ENCODE measurements at regions not wholly inside any gene's neighbourhood (a gene's known extent, or its start where the extent isn't known, plus 50 kb on each side); places are given as distances from the start of the nearest gene placed in this dataset.

DNA sequence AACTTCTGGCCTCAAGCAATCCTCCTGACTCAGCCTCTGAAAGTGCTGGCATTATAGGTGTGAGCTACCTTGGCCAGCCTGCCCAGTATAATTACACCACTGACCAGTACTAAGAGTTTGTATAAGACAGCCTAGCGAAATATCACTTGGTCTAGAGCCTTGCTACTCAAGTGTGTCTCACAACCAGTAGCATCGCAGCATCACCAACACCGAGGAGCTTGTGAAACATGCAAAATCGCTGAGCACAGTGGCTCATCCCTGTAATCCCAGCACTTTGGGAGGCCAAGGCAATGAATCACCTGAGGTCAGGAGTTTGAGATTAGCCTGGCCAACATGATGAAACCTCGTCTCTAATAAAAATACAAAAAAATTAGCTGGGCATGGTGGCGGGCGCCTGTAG is 102.0 kb upstream of the GATB start:
- no peak overlapping the region for H3K4me3 ChIP-seq (ENCODE audit: low read length in 2 of 2)
- H3K36me3 ChIP-seq (ENCODE audit: control insufficient read depth in 2 of 2, insufficient read depth in 2 of 2, low read length in 2 of 2) = no peaks in the 10 kb centered on the region
- H3K4me1 ChIP-seq (ENCODE audit: control insufficient read depth in 2 of 2, insufficient read depth in 2 of 2, low read length in 2 of 2) = no peaks in the 10 kb centered on the region
- no peak overlapping the region for H3K9ac ChIP-seq (ENCODE audit: low read depth in 1 of 2, low read length in 2 of 2)
- no peaks in the 10 kb centered on the region for H3K9me3 ChIP-seq (ENCODE audit: control insufficient read depth in 2 of 2, low read length in 2 of 2)
- H3K27me3 ChIP-seq (ENCODE audit: control insufficient read depth in 2 of 2, insufficient read depth in 2 of 2, low read length in 2 of 2) = no peaks in the 10 kb centered on the region
- no peak overlapping the region for H3K27ac ChIP-seq (ENCODE audit: low read depth in 2 of 2, low read length in 2 of 2)

DNA sequence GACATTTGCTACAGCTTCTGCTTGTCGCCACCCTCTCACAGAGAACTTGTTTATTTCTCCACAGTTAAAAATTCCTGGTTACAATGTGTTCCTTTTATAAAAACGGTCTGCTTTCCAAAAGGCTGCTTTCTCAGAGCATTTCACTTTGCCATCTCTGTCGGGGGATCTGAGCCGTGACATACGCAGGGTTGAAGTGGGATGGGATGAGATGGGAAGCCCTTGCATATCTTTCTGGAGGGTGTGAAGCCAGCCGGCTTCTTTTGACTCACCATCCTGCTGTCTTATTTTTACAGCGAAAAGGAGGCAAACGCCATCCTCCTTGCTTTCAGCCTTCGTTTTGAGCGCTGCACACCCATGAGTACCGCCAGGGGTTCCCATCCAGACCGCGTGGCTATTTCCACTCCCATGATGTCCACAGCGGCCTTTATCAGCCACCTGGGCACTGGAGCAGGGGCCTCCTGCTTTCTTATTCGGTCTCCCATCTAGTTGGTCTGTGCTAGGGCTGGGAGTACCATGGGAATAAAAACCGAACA is 99.8 kb upstream of the GATB start:
- Histone ChIP-seq H3K4me3 (ENCODE audit: low read length in 2 of 2) (no peak overlapping the region), H3K27ac (ENCODE audit: low read depth in 2 of 2, low read length in 2 of 2) (no peak overlapping the region), H3K27me3 (ENCODE audit: control insufficient read depth in 2 of 2, insufficient read depth in 2 of 2, low read length in 2 of 2) (no peaks in the 10 kb centered on the region), H3K9ac (ENCODE audit: low read depth in 1 of 2, low read length in 2 of 2) (no peak overlapping the region), H3K4me1 (ENCODE audit: control insufficient read depth in 2 of 2, insufficient read depth in 2 of 2, low read length in 2 of 2) (no peaks in the 10 kb centered on the region), H3K36me3 (ENCODE audit: control insufficient read depth in 2 of 2, insufficient read depth in 2 of 2, low read length in 2 of 2) (no peaks in the 10 kb centered on the region), H3K9me3 (ENCODE audit: control insufficient read depth in 2 of 2, low read length in 2 of 2) (no peaks in the 10 kb centered on the region)

DNA sequence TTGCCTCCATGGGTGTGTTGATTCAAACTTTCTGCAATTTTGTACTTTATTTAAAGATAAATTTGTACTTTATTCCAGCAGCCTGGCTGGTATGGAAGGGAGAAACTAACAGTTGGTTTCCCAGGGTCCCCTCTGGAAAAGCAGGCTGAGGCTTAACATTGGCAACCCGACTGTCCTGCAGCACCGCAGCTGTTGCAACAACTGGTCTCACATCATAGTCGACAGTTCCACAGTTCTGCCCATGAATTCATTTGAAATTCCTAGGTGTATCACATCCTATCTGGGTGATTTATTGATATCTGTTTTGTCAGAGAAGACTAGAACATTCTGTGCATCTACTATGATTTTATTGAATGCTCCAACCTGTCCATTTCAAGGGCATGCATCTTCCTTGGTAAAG is 98.8 kb upstream of the GATB start:
- no peak overlapping the region for H3K27ac ChIP-seq (ENCODE audit: low read depth in 2 of 2, low read length in 2 of 2)
- no peaks in the 10 kb centered on the region for H3K36me3 ChIP-seq (ENCODE audit: control insufficient read depth in 2 of 2, insufficient read depth in 2 of 2, low read length in 2 of 2)

DNA sequence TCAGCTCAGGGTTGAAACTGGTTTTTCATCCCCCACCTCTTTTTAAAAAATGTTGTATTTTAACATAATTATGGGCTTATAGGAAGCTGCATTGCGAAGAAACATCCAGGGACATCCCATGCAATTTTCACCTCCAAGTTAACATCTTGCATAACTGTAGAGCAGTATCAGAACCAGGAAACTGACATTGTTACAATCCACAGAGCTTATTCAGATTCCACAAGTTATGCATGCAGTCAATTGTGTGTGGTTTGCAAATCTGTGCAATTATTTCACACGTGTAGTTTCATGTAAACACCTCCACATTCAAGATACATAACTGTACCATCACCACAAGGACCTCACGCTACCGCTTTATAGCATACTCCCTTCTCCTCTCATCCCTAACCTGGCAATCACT is 97.5 kb upstream of the GATB start:
- Histone ChIP-seq H3K9me3 (ENCODE audit: control insufficient read depth in 2 of 2, low read length in 2 of 2) (no peaks in the 10 kb centered on the region), H3K27ac (ENCODE audit: low read depth in 2 of 2, low read length in 2 of 2) (no peak overlapping the region), H3K36me3 (ENCODE audit: control insufficient read depth in 2 of 2, insufficient read depth in 2 of 2, low read length in 2 of 2) (no peaks in the 10 kb centered on the region), H3K9ac (ENCODE audit: low read depth in 1 of 2, low read length in 2 of 2) (no peak overlapping the region), H3K4me3 (ENCODE audit: low read length in 2 of 2) (no peak overlapping the region), H3K4me1 (ENCODE audit: control insufficient read depth in 2 of 2, insufficient read depth in 2 of 2, low read length in 2 of 2) (no peaks in the 10 kb centered on the region), H3K27me3 (ENCODE audit: control insufficient read depth in 2 of 2, insufficient read depth in 2 of 2, low read length in 2 of 2) (no peaks in the 10 kb centered on the region)

More for the DNA sequence above, 98.8 kb upstream of the GATB start:
- H3K9ac ChIP-seq (ENCODE audit: low read depth in 1 of 2, low read length in 2 of 2) = no peak overlapping the region
- H3K4me3 ChIP-seq (ENCODE audit: low read length in 2 of 2) = no peak overlapping the region
- H3K27me3 ChIP-seq (ENCODE audit: control insufficient read depth in 2 of 2, insufficient read depth in 2 of 2, low read length in 2 of 2) = no peaks in the 10 kb centered on the region
- H3K9me3 ChIP-seq (ENCODE audit: control insufficient read depth in 2 of 2, low read length in 2 of 2) = no peaks in the 10 kb centered on the region
- no peaks in the 10 kb centered on the region for H3K4me1 ChIP-seq (ENCODE audit: control insufficient read depth in 2 of 2, insufficient read depth in 2 of 2, low read length in 2 of 2)

DNA sequence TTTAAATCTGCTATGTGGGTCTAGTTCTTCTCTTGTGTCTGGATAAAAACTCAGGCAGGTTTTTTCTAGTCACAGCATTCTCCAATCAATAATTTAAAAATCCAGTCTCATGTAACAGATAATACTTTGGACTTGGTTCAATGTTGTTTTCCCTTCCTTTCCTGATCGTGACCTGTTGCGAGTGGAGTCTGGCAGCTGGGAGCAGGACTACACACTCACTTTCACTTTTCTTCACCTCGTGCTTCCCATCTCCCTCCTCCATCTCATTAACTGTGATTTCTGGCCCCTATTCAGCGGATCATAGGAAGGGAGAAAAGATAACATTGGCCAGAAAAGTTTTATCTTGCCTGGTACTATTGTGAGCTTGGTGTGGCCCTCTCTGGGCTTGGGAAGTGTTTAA is 96.6 kb upstream of the GATB start:
- Histone ChIP-seq H3K36me3 (ENCODE audit: control insufficient read depth in 2 of 2, insufficient read depth in 2 of 2, low read length in 2 of 2) (no peaks in the 10 kb centered on the region), H3K9ac (ENCODE audit: low read depth in 1 of 2, low read length in 2 of 2) (no peak overlapping the region), H3K4me3 (ENCODE audit: low read length in 2 of 2) (no peak overlapping the region), H3K9me3 (ENCODE audit: control insufficient read depth in 2 of 2, low read length in 2 of 2) (no peaks in the 10 kb centered on the region), H3K27ac (ENCODE audit: low read depth in 2 of 2, low read length in 2 of 2) (no peak overlapping the region), H3K4me1 (ENCODE audit: control insufficient read depth in 2 of 2, insufficient read depth in 2 of 2, low read length in 2 of 2) (no peaks in the 10 kb centered on the region), H3K27me3 (ENCODE audit: control insufficient read depth in 2 of 2, insufficient read depth in 2 of 2, low read length in 2 of 2) (no peaks in the 10 kb centered on the region)

DNA sequence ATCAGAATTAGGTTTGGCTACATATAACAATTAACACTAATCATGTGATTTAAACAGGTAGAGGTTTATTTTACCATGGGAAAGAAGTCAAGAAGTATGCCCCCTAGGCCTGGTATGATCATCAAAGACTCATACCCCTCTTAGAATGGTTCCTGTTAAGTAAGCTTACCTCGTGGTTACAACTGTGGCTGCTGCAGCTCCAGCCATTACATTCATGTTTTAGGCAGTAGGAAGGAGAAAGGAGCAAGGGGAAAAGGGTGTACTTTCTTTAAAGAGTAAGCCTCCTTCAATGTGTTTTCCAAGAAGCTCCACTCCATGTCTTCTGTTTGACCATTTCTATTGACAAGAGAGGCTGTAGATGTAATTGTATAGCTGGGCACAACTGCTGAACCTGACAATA is 94.9 kb upstream of the GATB start:
- Histone ChIP-seq H3K9ac (ENCODE audit: low read depth in 1 of 2, low read length in 2 of 2) (no peak overlapping the region), H3K36me3 (ENCODE audit: control insufficient read depth in 2 of 2, insufficient read depth in 2 of 2, low read length in 2 of 2) (no peaks in the 10 kb centered on the region), H3K4me1 (ENCODE audit: control insufficient read depth in 2 of 2, insufficient read depth in 2 of 2, low read length in 2 of 2) (no peaks in the 10 kb centered on the region), H3K27ac (ENCODE audit: low read depth in 2 of 2, low read length in 2 of 2) (no peak overlapping the region), H3K9me3 (ENCODE audit: control insufficient read depth in 2 of 2, low read length in 2 of 2) (no peaks in the 10 kb centered on the region), H3K27me3 (ENCODE audit: control insufficient read depth in 2 of 2, insufficient read depth in 2 of 2, low read length in 2 of 2) (no peaks in the 10 kb centered on the region), H3K4me3 (ENCODE audit: low read length in 2 of 2) (no peak overlapping the region)

DNA sequence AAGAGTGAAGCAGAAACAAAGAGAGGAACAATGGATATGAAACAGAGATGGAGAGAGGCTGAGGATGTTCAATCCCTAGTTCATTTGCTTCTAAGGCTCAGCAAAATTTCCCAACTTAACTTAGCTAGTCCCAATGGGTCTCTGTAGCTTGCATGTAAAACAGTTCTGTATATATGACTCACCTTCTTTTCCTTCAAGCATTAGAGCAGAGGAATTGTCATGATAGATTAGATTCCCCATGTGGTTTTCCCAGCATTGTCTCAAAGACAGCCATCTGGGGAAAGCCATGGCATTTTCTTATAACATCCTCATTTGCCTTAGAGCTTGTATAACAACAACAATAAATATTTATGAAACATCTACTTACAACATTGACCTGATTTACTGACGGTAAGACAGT is 93.9 kb upstream of the GATB start:
- no peak overlapping the region for H3K9ac ChIP-seq (ENCODE audit: low read depth in 1 of 2, low read length in 2 of 2)
- H3K9me3 ChIP-seq (ENCODE audit: control insufficient read depth in 2 of 2, low read length in 2 of 2) = no peaks in the 10 kb centered on the region
- H3K27me3 ChIP-seq (ENCODE audit: control insufficient read depth in 2 of 2, insufficient read depth in 2 of 2, low read length in 2 of 2) = no peaks in the 10 kb centered on the region
- H3K36me3 ChIP-seq (ENCODE audit: control insufficient read depth in 2 of 2, insufficient read depth in 2 of 2, low read length in 2 of 2) = no peaks in the 10 kb centered on the region
- no peak overlapping the region for H3K4me3 ChIP-seq (ENCODE audit: low read length in 2 of 2)
- no peaks in the 10 kb centered on the region for H3K4me1 ChIP-seq (ENCODE audit: control insufficient read depth in 2 of 2, insufficient read depth in 2 of 2, low read length in 2 of 2)
- no peak overlapping the region for H3K27ac ChIP-seq (ENCODE audit: low read depth in 2 of 2, low read length in 2 of 2)

DNA sequence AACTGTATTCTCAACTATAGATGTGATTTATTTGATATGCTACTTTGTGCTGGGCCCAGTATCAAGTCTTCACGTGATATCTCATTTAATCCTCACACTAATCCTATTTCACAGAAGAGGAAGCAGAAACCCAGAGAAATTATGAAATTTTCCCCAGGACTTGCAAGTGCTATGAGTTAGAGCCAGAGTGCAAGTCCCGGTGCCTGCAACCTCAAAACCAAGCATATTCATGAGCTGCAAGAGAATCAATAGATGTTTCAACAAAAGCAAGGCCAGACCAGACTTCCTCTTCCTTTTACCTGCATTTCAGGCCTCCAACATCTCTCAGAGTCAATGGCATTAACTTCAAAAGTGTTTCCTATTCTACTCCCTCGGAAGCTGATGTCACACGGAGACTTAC is 92.2 kb upstream of the GATB start:
- Histone ChIP-seq H3K27ac (ENCODE audit: low read depth in 2 of 2, low read length in 2 of 2) (no peak overlapping the region), H3K4me3 (ENCODE audit: low read length in 2 of 2) (no peak overlapping the region), H3K9me3 (ENCODE audit: control insufficient read depth in 2 of 2, low read length in 2 of 2) (no peaks in the 10 kb centered on the region), H3K27me3 (ENCODE audit: control insufficient read depth in 2 of 2, insufficient read depth in 2 of 2, low read length in 2 of 2) (no peaks in the 10 kb centered on the region), H3K9ac (ENCODE audit: low read depth in 1 of 2, low read length in 2 of 2) (no peak overlapping the region), H3K4me1 (ENCODE audit: control insufficient read depth in 2 of 2, insufficient read depth in 2 of 2, low read length in 2 of 2) (no peaks in the 10 kb centered on the region), H3K36me3 (ENCODE audit: control insufficient read depth in 2 of 2, insufficient read depth in 2 of 2, low read length in 2 of 2) (no peaks in the 10 kb centered on the region)

DNA sequence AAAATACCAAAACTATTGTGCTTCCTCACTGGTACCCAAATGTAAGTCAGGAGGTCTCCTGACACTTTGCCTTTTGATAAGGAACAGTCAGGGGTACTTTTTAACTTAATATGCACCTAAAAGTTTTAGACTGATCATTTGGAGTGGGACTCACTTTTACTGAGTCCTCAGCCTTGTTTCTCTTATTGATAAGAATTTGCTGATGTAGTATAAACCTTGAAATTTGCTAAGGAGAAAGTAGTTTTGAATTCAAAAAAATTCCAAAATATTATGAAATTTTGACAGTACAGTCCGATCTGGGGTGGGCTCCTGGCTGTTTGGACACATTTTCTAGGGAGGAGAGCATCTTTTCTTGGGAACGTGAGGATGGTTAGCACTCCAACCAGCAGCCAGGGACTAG is 91.4 kb upstream of the GATB start:
- H3K36me3 ChIP-seq (ENCODE audit: control insufficient read depth in 2 of 2, insufficient read depth in 2 of 2, low read length in 2 of 2) = no peaks in the 10 kb centered on the region
- H3K4me1 ChIP-seq (ENCODE audit: control insufficient read depth in 2 of 2, insufficient read depth in 2 of 2, low read length in 2 of 2) = no peaks in the 10 kb centered on the region
- no peak overlapping the region for H3K4me3 ChIP-seq (ENCODE audit: low read length in 2 of 2)
- H3K9me3 ChIP-seq (ENCODE audit: control insufficient read depth in 2 of 2, low read length in 2 of 2) = no peaks in the 10 kb centered on the region
- no peak overlapping the region for H3K9ac ChIP-seq (ENCODE audit: low read depth in 1 of 2, low read length in 2 of 2)
- H3K27ac ChIP-seq (ENCODE audit: low read depth in 2 of 2, low read length in 2 of 2) = no peak overlapping the region
- no peaks in the 10 kb centered on the region for H3K27me3 ChIP-seq (ENCODE audit: control insufficient read depth in 2 of 2, insufficient read depth in 2 of 2, low read length in 2 of 2)

DNA sequence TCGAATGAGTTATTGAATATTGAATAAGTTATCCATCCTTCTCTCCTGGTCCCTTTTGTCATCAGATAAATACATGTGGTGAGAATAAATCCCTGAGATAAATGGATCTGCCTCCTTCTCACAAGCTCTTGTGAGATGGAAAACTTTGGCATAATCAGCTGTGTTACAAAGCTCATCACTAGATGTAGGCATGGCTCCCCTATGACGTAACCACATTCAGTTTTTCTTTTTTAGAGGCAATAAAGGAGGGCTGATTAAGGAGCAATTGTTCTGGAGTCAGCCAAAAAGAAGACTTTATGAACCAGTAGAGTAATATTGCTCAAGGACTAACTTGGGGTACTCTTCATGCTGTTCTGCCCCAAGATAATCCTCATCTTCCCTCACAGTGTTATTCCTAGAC is 90.5 kb upstream of the GATB start:
- no peaks in the 10 kb centered on the region for H3K9me3 ChIP-seq (ENCODE audit: control insufficient read depth in 2 of 2, low read length in 2 of 2)
- H3K9ac ChIP-seq (ENCODE audit: low read depth in 1 of 2, low read length in 2 of 2) = no peak overlapping the region
- H3K27me3 ChIP-seq (ENCODE audit: control insufficient read depth in 2 of 2, insufficient read depth in 2 of 2, low read length in 2 of 2) = no peaks in the 10 kb centered on the region
- H3K4me3 ChIP-seq (ENCODE audit: low read length in 2 of 2) = no peak overlapping the region
- no peaks in the 10 kb centered on the region for H3K4me1 ChIP-seq (ENCODE audit: control insufficient read depth in 2 of 2, insufficient read depth in 2 of 2, low read length in 2 of 2)
- no peaks in the 10 kb centered on the region for H3K36me3 ChIP-seq (ENCODE audit: control insufficient read depth in 2 of 2, insufficient read depth in 2 of 2, low read length in 2 of 2)
- no peak overlapping the region for H3K27ac ChIP-seq (ENCODE audit: low read depth in 2 of 2, low read length in 2 of 2)

DNA sequence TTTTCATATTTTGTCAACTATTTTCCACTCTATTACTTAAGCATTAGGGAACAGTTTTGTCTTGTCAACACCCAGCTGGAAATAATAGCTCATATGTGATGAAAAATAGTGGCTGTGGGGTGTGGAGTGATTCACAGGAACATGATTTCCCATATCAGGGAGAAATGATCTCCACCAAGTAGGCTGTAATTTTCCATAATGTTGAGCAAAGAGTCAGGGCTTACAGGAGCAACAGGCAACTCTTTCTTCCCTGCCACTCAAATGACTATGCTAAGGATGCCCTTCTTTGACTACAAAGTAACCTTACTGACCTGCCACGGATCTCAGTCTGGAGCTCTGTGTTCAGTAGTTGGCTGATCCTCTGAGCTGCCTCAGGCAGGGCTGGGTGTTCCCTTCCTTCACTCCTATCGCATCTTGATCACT is 90.0 kb upstream of the GATB start:
- no peaks in the 10 kb centered on the region for H3K4me1 ChIP-seq (ENCODE audit: control insufficient read depth in 2 of 2, insufficient read depth in 2 of 2, low read length in 2 of 2)
- no peak overlapping the region for H3K27ac ChIP-seq (ENCODE audit: low read depth in 2 of 2, low read length in 2 of 2)
- no peaks in the 10 kb centered on the region for H3K36me3 ChIP-seq (ENCODE audit: control insufficient read depth in 2 of 2, insufficient read depth in 2 of 2, low read length in 2 of 2)
- no peak overlapping the region for H3K4me3 ChIP-seq (ENCODE audit: low read length in 2 of 2)
- H3K27me3 ChIP-seq (ENCODE audit: control insufficient read depth in 2 of 2, insufficient read depth in 2 of 2, low read length in 2 of 2) = no peaks in the 10 kb centered on the region
- no peak overlapping the region for H3K9ac ChIP-seq (ENCODE audit: low read depth in 1 of 2, low read length in 2 of 2)
- no peaks in the 10 kb centered on the region for H3K9me3 ChIP-seq (ENCODE audit: control insufficient read depth in 2 of 2, low read length in 2 of 2)
